ENCODE measurements at regions not wholly inside any gene's neighbourhood (a gene's known extent, or its start where the extent isn't known, plus 50 kb on each side); places are given as distances from the start of the nearest gene placed in this dataset.

DNA sequence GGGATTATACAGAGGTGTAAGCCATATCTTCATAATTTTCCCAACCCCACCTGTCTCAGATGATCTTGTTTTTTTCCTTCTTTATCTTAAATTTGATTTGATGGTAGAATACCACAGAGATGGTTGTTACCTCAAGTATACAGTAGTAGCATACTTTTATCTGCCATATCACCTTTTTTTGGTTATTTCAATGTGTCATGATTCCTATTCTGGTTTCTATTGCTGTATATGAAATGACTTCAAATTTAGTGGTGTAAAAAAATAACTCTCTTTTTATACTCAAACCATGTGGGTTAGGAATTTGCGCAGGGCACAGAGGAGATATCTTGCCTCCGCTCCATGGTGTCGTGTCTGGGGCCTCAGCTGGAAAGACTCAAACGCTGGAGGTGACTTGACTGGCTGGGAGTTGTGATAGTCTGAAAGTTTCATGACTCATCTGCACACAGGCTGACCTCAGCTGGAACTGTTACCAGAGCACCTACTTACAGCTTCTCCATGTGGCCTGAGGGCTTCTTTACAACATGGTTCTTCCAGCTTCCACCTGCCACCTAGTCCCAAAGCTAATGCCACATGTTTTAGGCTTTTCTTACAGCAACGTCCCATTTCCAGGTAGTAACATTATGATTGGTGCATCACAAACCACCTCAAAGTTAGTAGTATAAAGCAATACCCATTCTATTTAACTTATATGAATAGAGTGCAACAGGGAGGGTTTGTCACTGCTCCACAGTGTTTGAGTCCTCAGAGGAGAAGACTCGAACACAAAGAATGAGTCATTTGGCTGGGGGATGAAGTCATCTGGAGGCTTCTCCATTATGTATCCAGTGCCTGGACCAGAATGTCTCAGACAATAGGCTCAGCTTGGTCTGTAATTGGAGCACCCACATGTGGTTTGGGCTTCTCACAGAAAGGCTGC is 82.3 kb upstream of the XPO1 start:
- TF ChIP-seq CTCF (IDR thresholded peaks at IDR 0.05; ENCODE audit: low read depth, low read length) (no peak), POLR2A (IDR thresholded peaks at IDR 0.05; ENCODE audit: extremely low read depth, insufficient read length) (no peak)

Measured in NB4 (cell line).